ENCODE measurements at regions not wholly inside any gene's neighbourhood (a gene's known extent, or its start where the extent isn't known, plus 50 kb on each side); places are given as distances from the start of the nearest gene placed in this dataset.
"Not testable (repeated sequence)": the region's sequence is repeated elsewhere in the genome, so short reads cannot be mapped to it uniquely, and the experiment has no call there.

- no peak for DNase-seq
These were observed 90.2 kb upstream of the TSPAN2 start for GRCh38 chr1:115179397-115180079.

DNA sequence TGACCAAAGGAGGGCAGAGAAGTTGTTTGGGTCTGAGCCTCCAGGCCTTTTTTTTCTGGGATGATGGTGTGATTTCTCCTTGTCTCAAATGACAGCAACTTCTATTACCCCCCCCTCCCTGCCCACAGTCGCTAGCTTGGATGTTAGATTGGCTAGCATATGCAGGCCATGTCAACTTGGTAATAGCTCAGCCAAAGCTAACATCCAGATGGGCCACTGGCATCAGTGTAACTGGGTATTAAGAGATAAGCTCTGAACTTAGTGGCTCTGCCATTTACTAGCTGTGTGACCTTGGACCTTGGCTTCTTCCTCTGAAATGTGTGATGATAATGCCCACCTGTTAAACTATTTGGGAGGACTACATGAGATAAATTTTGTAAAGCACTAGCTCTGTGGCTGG lies 86.9 kb upstream of the TSPAN2 start:
- DNase-seq: no peak

DNA sequence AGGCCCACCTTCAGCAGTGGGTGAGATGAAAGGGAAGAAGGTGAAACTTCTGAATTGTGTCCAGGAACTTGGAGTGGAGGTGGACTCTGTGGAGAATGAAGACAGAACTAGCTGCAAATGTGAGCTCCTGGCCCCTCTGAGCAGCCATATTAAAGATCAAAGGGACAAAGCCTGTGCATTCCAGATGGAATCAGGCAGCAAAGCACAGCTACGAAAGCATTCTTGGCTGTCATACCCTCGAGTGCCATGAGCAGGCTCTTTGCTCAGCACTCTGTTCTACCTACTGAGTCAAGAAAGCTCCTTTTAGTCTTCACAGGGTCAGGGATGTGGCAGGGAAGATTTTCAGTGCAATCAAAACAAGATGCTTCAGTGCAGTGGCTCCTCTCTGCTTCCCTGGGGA lies 86.3 kb upstream of the TSPAN2 start:
- no peak for DNase-seq

- no peak for DNase-seq
These were observed 83.8 kb upstream of the TSPAN2 start for GRCh38 chr1:115173151-115173550.

DNA sequence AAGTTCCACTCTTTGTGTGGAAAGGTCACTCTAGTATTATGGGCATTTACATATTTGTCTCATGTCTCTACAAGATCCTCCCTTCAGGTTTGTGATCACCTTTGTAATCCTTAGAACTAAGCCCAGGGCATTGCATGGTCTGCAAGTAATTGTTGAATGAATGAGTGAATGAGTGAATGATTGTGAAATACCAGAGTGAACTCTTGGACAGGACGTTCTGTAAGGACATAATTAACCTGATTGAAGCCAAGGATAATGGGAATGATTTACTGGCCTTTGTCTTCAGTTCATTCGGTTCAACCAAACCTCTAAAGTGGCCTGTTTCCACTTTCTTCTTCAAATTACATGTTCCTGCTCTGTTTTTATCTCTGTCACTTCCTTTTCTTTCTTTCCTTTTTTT lies 83.0 kb upstream of the TSPAN2 start:
- no peak for DNase-seq

DNA sequence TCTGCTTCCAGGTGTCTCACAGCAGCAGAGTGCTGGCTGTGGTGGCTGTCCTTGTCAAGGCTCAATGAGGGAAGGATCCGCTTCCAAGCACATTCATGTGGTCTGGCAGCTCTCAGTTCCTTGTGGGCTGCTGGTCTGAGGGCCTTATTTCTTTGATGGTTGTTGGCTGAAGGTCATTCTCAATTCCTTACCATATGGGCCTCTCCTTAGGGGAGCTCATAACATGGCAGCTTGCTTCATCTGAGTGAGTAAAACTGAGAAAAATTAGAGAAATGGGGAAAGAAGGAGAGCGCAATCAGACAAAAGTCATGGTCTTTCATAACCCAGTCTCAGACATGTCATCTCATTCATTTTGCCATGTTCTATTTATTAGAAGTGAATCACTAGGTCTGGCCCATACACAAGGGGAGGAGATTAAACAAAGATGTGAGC lies 81.7 kb upstream of the TSPAN2 start:
- DNase-seq: no peak

GRCh38 chr1:115170377-115170776 lies 81.1 kb upstream of the TSPAN2 start:
- DNase-seq: no peak

- DNase-seq: no peak
These were observed 78.7 kb upstream of the TSPAN2 start for GRCh38 chr1:115168026-115168425.

- no peak for DNase-seq
These were observed 77.3 kb upstream of the TSPAN2 start for GRCh38 chr1:115166531-115167091.

GRCh38 chr1:115165776-115166175 lies 76.5 kb upstream of the TSPAN2 start:
- DNase-seq: no peak

DNA sequence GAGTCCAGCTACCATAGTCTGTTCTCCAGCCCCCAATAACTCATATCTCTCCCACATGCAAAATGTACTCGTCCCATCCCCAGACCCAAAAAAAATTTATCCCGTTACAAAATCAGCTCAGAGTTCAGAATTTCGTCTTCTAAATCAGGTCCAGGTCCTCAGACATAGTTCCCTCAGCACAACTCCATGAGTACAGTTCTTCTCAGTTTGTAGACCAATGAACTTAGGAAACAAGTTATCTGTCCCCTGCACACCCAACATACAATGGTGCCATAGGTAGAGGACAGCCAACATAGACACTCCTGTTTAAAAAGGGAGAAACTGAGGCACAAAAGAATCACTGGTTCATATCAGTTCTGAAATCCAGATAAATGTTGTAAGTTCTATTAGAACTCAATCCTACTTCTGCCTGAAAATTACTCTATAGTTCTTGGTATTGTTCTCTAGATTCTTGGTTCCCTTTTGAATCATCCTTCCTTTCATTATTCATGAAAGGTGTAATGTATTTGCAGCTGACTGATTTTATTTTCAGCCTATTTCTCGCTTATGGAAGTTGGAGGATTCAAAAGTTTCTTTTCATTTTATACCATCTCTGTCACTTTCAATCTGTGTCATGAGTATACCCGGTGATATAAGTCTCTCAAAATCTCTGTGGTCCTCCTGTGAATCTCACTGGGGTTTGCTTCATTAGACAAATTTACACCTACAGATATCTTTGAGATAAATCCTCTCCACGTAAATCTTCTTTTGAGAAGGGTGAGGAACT lies 75.8 kb upstream of the TSPAN2 start:
- no peak for DNase-seq

DNA sequence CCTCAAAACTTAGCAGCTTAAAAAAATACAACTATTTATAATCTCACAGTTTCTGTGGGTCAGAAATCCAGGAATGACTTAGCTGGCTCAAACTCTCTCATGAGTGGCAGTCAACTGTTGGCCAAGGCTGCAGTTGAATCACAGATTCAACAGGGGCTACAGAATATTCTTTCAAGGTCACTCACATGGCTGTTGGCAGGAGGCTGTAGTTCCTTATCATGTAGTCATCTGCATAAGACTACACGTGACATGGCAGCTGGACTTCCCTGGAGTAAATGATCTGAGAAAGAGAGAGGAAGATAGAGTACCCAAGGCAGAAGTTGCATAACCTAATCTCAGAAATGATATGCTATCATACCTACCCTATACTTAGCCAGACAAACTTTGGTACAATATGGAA lies 75.2 kb upstream of the TSPAN2 start:
- DNase-seq: no peak

- DNase-seq: no peak
These were observed 71.4 kb upstream of the TSPAN2 start for GRCh38 chr1:115160728-115161127.

DNA sequence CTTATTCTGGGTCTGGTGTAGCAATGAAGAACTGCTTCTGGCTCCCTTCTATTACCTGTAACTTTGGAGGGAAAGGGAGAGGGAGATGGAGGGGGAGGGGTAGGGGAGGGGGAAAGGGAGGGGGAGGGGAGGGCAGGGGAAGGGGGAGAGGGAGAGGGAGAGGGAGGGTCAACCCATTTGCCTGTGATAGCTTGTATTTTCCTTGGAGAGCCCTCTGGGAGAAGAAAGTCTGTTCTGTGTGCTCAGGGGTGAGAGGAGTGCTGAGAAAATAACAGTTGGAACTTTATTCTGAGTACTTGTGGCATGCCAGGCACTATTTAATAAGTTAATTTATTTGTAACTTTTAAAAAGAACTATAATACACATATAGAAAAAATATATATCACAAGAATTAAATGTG lies 70.7 kb upstream of the TSPAN2 start:
- no peak for DNase-seq

- peak; percentile 59 for DNase-seq
These were observed 68.9 kb upstream of the TSPAN2 start for GRCh38 chr1:115158181-115158580.

- no peak for DNase-seq
These were observed 67.6 kb upstream of the TSPAN2 start for GRCh38 chr1:115156826-115157468.

DNA sequence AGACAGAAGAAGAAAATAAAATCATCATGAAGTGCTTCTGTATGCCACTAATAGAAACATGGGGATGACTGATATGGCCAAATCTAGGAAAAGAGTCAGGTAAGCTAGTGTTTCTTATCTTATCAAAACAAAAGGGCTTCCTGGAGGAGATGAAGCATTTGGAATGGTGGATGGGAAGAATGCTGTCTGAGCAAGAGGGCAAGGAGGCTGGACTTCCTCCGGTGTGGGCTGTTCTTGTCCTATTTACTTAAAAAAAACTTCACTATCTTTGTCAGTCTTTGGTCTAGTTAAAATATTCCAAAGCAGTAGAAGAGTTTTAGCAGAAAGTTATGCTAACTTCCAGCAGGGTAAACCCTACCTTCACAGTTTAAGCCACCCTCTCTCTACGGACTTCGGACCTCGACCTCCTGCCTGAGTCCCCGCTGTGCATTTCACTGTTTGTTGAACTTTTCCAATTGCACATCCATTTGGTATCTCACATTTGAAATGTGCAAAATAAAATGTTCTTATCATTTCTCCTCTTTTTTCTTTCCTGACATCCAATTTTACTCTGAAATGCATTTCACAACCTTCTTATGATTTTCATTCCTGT lies 64.8 kb upstream of the TSPAN2 start:
- DNase-seq: no peak

DNA sequence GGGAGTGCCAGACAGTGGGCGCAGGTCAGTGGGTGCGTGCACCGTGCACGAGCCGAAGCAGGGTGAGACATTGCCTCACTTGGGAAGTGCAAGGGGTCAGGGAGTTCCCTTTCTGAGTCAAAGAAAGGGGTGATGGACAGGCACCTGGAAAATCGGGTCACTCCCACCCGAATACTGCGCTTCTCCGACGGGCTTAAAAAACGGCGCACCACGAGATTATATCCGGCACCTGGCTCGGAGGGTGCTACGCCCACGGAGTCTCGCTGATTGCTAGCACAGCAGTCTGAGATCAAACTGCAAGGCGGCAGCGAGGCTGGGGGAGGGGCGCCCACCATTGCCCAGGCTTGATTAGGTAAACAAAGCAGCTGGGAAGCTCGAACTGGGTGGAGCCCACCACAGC lies 58.6 kb upstream of the TSPAN2 start:
- not testable (repeated sequence) for DNase-seq

GRCh38 chr1:115145226-115145625 lies 55.9 kb upstream of the TSPAN2 start:
- no peak for DNase-seq

DNA sequence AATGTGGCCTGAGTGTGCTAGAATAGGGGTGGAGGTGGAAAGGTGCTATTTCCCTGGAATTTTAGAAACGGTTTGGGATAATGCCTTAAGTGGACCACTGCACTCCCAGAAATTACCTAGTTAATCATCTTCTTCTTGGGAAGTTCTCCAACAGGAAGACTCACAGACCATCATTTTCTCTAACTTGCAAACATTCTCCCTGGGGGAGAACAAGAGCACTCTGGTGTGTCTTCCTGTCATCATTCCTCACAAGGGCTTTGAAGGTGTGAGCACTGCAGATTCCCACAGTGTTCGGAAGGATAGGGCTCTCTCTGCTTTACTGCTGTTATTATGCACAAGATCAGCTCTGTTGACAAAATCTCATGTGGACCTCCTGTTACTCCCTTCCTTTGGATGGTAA lies 54.9 kb upstream of the TSPAN2 start:
- DNase-seq: no peak

DNA sequence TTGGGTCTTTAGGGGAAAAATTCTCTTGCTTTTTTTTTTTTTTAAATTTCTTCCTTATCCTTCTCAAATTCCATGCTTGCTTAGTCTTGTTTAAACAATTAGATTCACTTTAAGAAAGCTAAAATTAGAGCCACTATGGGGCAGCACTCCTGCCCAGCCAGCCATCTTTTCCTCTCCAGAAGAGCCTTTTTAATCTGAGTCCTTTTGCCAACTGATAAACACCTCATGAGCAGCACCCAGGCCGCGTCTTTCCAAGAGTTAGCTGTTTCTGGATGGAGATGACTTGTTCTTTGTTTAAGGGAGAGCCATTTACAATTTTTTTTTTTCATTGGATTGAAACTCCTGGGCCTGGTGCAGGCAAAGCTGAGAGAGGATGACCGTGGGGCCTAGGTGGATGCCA lies 53.3 kb upstream of the TSPAN2 start:
- peak; percentile 51 for DNase-seq

DNA sequence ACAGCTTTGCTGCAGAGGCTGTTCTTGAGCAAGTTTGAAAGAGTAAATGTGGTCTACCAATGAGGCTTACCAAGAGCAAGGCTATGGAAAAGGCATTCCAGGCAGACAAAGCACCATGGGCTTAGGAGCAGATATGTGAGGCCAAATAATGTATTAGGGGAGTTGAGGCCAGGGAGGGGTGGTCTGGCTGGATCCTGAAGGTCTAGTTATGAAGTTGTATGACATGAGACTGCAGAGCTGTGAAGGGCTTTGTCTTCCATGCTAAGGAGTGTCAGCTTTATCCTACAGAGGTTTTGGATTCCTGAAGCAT lies 51.8 kb upstream of the TSPAN2 start:
- no peak for DNase-seq

GRCh38 chr1:115140442-115141144 lies 51.3 kb upstream of the TSPAN2 start:
- no peak for DNase-seq

Measured in DMS79 treated with DMSO at 0.1 percent for 48 hours (cell line).